ENCODE measurements at regions not wholly inside any gene's neighbourhood (a gene's known extent, or its start where the extent isn't known, plus 50 kb on each side); places are given as distances from the start of the nearest gene placed in this dataset.

DNA sequence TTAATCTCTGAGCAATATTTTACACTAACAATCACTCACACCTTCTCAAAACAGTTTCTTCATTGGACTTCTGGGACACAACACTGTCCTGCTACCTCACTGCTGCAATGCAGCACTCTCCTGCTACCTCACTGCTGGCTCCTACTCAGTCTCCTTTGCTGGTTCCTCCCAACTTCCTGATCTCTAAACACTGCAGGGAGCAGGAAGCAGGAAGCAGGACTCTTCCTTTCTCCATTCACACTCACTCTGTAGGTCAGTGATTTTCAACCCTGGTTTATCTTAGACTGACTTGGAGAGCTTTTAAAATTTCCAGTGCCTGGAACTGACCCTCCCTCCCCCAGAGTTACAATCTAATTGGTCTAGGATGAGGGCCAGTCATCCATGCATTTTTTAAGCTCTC lies 243.4 kb upstream of the RBBP8 start:
- no peak for TF ChIP-seq POLR2A (IDR thresholded peaks at IDR 0.05)
- TF ChIP-seq CTCF (IDR thresholded peaks at IDR 0.05) = no peak

Data from esophagus squamous epithelium (tissue), 4 donors.